Lower lobe of right lung (tissue), 2 donors: ENCODE measurements at regions not wholly inside any gene's neighbourhood (a gene's known extent, or its start where the extent isn't known, plus 50 kb on each side); places are given as distances from the start of the nearest gene placed in this dataset.
"Not testable (repeated sequence)": the region's sequence is repeated elsewhere in the genome, so short reads cannot be mapped to it uniquely, and the experiment has no call there.

Experiments used
- ATAC-seq, 2 donors: fragments of 200-7000 bp; cut with Tn5 transposase; one replicate each; pipeline ENCODE4 v1.9.1; 2020 to 2022; ENCODE audit warnings: mild to moderate bottlenecking in 2 of 2, moderate library complexity in 2 of 2
- DNase-seq: peaks from one replicate; pipeline ENCODE4 v3.0.0-alpha.2; 2020
- H3K27ac ChIP-seq: fragments of 200-600 bp; one replicate; pipeline ENCODE4 v1.8.0; 2022
- H3K27me3 ChIP-seq: fragments of 200-600 bp; one replicate; pipeline ENCODE4 v1.8.0; 2022; ENCODE audit warnings: low read depth
- H3K36me3 ChIP-seq: fragments of 200-600 bp; one replicate; pipeline ENCODE4 v1.8.0; 2022; ENCODE audit warnings: mild to moderate bottlenecking
- H3K4me1 ChIP-seq: fragments of 200-600 bp; one replicate; pipeline ENCODE4 v1.8.0; 2022
- H3K4me3 ChIP-seq: fragments of 200-600 bp; one replicate; pipeline ENCODE4 v1.8.0; 2022; ENCODE audit warnings: mild to moderate bottlenecking
- H3K9me3 ChIP-seq: fragments of 200-600 bp; one replicate; pipeline ENCODE4 v1.8.0; 2022
- intact Hi-C: fragments of 100-400 bp; cut with DNase I; formaldehyde crosslinking; loops from one replicate; pipeline ENCODE4 v1.11.0; 2022
- TF ChIP-seq, protein P1 (sequence below): fragments of 200-600 bp; IDR thresholded peaks from one replicate; pipeline ENCODE4 v1.8.0; 2022; ENCODE audit warnings: antibody characterized with exemption, mild to moderate bottlenecking
- donor health status: DM: no; HTN: yes; CAD: no; lungs with severe emphysema.

DNA sequence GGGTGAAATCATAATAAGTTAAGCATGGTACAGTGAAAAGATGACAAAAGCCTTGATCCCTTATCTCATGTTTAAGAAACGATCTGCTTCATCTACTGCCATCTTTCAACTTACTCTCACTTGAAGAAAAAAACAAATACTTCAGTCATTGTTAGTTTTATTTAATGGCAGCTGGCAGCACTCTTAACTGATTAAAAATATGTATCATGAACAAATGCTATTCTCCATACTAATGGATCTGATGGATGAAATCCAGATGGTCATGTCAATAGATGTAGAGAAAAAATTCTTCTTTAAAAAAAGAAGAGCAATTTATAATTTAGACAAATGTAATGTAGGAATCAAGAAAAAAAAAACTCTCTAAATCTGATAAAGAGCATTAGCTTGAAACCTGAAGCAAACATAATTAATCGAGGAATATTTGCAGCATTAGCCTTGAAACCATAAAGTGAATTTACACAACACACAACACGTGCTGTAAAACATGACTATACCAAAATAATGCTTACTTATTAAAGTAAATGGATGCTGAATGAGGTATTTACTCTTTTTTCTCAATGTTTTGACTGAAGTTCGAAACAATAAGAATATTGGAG is 579.0 kb upstream of the ADAMTS5 start:
- intact Hi-C loops = no loop called here
- TF ChIP-seq, protein P1, sequence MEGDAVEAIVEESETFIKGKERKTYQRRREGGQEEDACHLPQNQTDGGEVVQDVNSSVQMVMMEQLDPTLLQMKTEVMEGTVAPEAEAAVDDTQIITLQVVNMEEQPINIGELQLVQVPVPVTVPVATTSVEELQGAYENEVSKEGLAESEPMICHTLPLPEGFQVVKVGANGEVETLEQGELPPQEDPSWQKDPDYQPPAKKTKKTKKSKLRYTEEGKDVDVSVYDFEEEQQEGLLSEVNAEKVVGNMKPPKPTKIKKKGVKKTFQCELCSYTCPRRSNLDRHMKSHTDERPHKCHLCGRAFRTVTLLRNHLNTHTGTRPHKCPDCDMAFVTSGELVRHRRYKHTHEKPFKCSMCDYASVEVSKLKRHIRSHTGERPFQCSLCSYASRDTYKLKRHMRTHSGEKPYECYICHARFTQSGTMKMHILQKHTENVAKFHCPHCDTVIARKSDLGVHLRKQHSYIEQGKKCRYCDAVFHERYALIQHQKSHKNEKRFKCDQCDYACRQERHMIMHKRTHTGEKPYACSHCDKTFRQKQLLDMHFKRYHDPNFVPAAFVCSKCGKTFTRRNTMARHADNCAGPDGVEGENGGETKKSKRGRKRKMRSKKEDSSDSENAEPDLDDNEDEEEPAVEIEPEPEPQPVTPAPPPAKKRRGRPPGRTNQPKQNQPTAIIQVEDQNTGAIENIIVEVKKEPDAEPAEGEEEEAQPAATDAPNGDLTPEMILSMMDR = no peak
- H3K27ac ChIP-seq = no peak overlapping the region
- no peak for ATAC-seq
- H3K27me3 ChIP-seq = no peaks in the 10 kb centered on the region
- H3K4me3 ChIP-seq = no peak overlapping the region
- DNase-seq = no peak
- H3K36me3 ChIP-seq = no peaks in the 10 kb centered on the region
- no peaks in the 10 kb centered on the region for H3K9me3 ChIP-seq
- H3K4me1 ChIP-seq = peaks cover 10% of the 10 kb centered on the region

DNA sequence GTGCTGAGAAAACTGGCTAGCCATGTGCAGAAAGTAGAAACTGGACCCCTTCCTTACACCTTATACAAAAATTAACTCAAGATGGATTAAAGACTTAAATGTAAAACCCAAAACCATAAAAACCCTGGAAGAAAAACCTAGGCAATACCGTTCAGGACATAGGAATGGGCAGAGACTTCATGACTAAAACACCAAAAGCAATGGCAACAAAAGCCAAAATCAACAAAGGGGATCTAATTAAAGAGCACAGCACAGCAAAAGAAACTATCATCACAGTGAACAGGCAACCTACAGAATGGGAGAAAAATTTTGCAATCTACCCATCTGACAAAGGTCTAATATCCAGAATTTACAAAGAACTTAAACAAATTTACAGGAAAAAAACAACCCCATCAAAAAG is 575.2 kb upstream of the ADAMTS5 start:
- intact Hi-C loops, H3K4me1 ChIP-seq, ATAC-seq, H3K9me3 ChIP-seq, DNase-seq, H3K27me3 ChIP-seq, H3K4me3 ChIP-seq, H3K36me3 ChIP-seq, H3K27ac ChIP-seq: not testable (repeated sequence)

DNA sequence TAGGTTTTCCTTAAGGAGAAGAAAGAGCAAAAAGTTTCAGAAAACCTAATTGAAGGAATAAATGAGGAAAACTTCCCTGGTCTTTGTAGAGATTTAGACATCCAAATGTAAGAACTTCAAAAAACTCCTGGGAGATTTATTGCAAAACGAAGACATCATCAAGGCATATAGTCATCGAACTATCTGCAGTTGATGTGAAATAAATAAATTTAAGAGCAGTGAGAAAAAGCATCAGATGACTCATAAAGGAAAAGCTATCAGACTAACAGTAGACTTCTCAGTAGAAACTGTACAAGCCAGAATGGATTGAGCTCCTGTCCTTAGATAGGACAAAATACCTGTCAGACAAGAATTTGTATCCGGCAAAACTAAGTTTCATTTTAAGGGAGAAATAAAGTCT is 569.4 kb upstream of the ADAMTS5 start:
- TF ChIP-seq, protein P1 = no peak
- intact Hi-C loops = no loop called here
- Histone ChIP-seq H3K27ac (no peak overlapping the region), H3K4me3 (no peak overlapping the region), H3K4me1 (no peaks in the 10 kb centered on the region), H3K27me3 (no peaks in the 10 kb centered on the region), H3K9me3 (no peaks in the 10 kb centered on the region), H3K36me3 (no peaks in the 10 kb centered on the region)
- DNase-seq = no peak
- no peak for ATAC-seq

DNA sequence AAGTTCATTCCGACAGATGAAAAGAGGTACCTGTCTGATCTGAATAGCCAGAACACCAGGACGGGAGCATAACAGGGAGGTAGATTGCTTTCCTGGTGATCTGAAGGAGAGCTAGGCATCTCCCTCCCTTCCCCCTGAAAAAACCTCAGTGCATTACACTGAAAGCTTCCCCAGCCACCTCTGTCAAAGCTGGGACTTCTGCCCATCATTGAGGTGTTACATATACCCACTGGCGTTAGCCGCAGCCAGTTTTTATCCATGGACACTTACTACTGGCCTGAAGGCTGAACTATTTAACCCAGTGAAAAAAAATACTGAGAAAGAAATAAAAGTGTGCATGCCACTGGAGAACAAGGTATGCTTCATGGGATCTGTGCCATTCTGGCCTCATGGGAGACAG is 568.3 kb upstream of the ADAMTS5 start:
- no peak overlapping the region for H3K27ac ChIP-seq
- H3K27me3 ChIP-seq = no peaks in the 10 kb centered on the region
- no peak for DNase-seq
- H3K4me3 ChIP-seq = no peak overlapping the region
- TF ChIP-seq, protein P1 = no peak
- intact Hi-C loops = no loop called here
- H3K4me1 ChIP-seq = no peaks in the 10 kb centered on the region
- ATAC-seq = no peak
- H3K36me3 ChIP-seq = no peaks in the 10 kb centered on the region
- no peaks in the 10 kb centered on the region for H3K9me3 ChIP-seq

DNA sequence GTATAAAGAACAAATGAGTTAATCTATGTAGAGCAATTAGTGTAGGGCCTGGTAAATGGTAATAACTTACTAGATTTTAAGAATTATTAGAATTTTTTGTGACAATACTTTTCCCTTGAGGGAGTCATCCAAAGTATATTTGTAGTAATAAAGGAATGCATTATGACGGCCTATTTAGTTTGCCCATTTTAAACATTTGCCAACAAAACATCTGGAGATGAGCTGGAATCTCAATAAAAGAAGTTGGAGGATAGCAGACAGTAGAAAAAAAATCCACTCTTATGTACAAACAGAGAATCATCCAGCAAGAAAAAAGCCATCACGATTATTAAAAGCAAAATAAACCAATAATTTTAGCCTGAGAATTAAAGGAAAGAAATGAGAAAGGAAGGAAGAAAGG is 567.3 kb upstream of the ADAMTS5 start:
- Histone ChIP-seq H3K36me3 (no peaks in the 10 kb centered on the region), H3K4me1 (no peaks in the 10 kb centered on the region), H3K27me3 (no peaks in the 10 kb centered on the region), H3K4me3 (no peak overlapping the region), H3K27ac (no peak overlapping the region), H3K9me3 (no peaks in the 10 kb centered on the region)
- DNase-seq (no peak), ATAC-seq (no peak)
- TF ChIP-seq, protein P1 = no peak
- intact Hi-C loops = no loop called here

DNA sequence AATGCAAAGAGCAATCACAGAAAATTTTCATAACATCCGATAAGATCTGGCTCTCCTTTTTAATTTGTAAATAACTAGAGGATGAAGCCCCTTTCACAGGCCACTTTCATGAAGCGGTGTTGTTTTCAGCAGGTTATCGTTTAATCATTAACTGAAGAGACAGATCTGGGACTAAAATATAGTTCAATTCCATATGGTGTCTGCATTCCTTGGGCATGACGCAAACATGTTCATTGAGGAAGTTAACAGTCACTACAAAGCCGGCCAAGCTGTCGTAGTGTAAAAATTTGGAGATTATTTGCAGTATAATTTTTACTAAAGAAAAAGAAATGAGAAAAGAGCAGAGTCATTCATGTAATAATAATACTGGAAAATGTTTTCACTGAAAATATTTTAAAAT is 565.2 kb upstream of the ADAMTS5 start:
- H3K4me1 ChIP-seq = no peaks in the 10 kb centered on the region
- H3K36me3 ChIP-seq = no peaks in the 10 kb centered on the region
- no peak for ATAC-seq
- TF ChIP-seq, protein P1 = no peak
- no peak for DNase-seq
- H3K4me3 ChIP-seq = no peak overlapping the region
- H3K27me3 ChIP-seq = no peaks in the 10 kb centered on the region
- intact Hi-C loops = no loop called here
- no peak overlapping the region for H3K27ac ChIP-seq
- H3K9me3 ChIP-seq = no peaks in the 10 kb centered on the region
